NCI-H1436 (cell line): ENCODE measurements at regions not wholly inside any gene's neighbourhood (a gene's known extent, or its start where the extent isn't known, plus 50 kb on each side); places are given as distances from the start of the nearest gene placed in this dataset.

Experiments
- DNase-seq: peaks from one replicate; lab custom pipeline; 2025; lab: John Stamatoyannopoulos, UW

DNA sequence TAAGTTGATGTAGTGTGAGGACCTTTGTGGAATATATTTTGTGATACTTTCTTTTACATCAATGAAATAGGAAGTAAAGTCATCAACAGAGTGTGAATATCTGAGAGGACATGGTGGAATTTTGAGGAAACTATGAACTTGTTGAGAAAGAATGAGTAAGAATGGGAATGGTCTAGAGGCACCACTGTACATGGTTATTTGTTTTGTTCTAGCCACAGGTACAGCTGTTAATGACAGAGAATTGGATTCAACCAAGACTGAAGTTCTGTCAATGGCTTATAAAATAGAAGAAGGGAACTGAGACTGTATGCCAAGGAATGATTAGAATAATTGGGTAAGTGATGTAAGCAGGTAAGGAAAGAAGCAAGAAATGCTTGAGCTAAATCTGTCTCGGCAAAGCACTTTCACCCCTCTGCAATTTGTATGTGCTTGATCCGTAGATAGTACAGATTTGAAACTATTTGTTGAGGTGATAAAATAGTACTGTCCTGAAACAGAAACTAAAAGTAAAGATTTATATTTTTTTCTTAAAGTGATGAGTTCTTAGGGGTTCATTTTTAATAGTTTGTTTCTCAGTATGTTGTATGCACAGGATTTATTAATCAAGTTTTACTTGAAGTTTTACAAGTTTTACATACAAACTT is 468.8 kb upstream of the SMC2 start:
- no peak for DNase-seq

DNA sequence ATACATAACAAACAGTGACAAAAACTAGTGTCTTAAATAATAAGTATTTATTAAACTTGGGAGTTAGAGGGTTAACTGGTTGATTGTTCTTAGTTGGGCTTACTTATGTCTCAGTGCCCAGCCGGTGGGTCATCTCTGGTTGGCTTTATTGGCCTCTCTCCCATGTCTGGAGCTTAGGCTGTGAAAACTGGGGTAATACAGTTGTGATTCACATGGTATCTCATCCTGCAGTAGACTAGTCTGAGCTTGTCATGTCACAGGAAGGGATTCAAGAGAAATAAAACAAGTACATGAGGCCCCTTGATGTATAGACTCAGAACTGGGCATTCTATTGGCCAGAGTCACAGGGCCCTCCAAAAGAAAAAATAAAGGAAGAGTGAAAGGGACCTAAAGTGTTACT is 466.4 kb upstream of the SMC2 start:
- no peak for DNase-seq

GRCh38 chr9:103649086-103649485 is 445.0 kb upstream of the SMC2 start:
- DNase-seq, result no peak

GRCh38 chr9:103658156-103658555 is 436.0 kb upstream of the SMC2 start:
- no peak for DNase-seq

GRCh38 chr9:103660830-103661229 is 433.3 kb upstream of the SMC2 start:
- DNase-seq, result no peak

- DNase-seq, result peak; percentile 15
Observed at GRCh38 chr9:103661663-103662062, 432.4 kb upstream of the SMC2 start.

DNA sequence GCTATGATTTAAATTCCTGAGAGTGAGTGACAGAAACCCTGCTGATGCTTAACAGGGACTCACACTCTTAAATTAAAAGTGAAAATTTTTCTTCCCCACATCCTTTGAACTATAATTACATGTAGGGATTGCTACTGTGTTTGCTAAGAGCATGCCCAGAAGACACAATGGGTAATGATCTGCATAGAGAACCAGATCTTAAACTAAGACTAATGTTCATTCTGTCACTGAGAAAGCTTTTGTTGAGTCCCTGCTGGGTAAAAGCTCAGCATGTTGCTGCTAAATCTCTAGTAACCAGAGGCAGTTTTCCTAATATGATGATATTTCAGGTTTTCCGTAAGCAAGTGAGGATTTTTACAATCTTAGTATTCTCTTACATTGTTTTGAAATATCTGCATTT is 424.8 kb upstream of the SMC2 start:
- no peak for DNase-seq

DNA sequence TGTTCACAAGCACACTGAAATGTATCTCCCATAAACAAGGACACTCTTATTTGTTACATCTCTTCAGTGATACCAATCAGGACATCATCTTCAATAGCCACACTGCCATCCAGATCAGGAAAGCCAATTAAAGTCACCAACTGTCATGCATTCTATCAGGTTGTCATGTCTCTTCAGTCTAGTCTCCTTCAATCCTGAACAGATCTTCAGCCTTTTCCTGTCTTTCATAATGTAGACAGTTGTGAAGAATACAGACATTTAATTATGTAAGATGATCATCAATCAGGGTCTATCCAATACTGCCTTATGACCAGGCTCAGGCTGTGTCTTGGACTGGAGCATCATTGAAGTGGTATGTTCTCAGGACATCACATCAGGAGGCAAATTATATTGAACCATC is 419.8 kb upstream of the SMC2 start:
- DNase-seq, result no peak

DNA sequence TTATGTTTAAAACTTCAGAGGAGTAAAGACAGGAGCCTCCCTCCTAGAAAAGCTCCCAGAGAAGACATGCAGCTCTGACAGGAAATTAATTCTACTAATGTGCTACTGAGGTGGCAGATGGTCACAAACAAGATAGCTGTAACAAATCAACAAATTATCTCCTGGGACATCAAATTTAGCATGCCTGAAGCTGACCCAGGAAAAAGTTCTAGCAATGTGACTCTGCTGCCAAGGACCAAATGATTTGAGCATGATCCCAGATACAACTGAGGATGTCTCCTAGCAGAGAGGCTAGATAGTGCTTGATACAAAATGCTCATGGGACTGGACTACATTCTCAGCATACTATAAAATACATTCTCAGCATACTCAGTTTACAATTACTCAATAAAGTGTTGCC is 413.5 kb upstream of the SMC2 start:
- no peak for DNase-seq

DNA sequence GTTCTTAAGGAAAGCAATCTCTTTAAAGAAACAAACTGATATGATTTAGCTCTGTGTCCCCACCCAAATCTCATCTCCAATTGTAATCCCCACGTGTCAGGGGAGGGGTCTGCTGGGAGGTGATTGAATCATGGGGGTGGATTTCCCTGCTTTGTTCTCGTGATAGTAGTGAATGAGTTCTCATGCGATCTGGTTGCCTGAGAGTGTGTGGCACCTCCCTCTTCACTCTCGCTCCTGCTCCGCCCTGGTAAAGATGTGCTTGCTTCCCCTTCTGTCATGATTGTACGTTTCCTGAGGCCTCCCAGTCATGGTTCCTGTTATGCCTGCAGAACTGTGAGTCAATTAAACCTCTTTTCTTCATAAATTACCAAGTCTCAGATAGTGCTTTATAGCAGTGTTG is 412.7 kb upstream of the SMC2 start:
- DNase-seq, result no peak

GRCh38 chr9:103700195-103700962 is 393.7 kb upstream of the SMC2 start:
- no peak for DNase-seq

DNA sequence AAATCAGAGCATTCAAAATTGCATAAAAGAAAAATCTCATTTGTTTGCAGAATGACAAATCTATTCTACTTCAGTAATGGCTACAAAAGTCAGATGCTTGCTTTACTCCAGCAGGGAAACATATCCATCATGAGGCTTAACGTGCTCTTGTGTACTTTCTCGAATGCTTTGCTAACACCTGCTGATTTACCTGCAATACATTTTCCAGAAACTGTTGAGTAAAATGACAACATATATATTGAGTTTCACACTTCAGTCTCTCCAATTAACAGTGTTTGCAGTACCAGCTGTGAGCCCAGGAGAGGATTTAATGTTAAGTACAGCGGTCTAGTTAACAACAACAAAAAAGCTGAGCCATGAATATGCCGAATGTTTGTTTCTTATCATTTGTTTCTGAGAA is 391.5 kb upstream of the SMC2 start:
- peak; percentile 72 for DNase-seq

GRCh38 chr9:103707181-103707580 is 386.9 kb upstream of the SMC2 start:
- no peak for DNase-seq

- no peak for DNase-seq
Observed at GRCh38 chr9:103709366-103709765, 384.7 kb upstream of the SMC2 start.

GRCh38 chr9:103713631-103714030 is 380.5 kb upstream of the SMC2 start:
- no peak for DNase-seq

DNA sequence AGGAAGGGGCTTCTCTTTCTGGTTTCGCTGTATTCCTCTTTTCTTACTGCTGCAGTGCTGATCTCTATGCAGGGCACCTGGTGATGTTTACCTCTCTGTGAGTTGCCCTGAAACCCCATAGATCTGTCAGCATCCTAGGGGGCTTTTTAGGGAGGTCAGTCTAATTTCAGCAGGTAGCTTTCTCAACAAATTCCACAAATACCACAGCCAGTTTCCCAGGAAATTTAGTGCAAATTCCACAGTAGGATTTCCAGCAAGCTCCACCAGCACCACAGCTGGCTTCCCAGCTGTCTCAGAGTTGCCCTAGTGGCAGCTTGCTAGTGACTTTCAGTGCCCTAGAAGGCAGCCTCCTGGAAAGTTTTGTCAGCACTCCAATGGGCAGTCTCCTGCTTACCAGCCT is 379.1 kb upstream of the SMC2 start:
- DNase-seq, result no peak

DNA sequence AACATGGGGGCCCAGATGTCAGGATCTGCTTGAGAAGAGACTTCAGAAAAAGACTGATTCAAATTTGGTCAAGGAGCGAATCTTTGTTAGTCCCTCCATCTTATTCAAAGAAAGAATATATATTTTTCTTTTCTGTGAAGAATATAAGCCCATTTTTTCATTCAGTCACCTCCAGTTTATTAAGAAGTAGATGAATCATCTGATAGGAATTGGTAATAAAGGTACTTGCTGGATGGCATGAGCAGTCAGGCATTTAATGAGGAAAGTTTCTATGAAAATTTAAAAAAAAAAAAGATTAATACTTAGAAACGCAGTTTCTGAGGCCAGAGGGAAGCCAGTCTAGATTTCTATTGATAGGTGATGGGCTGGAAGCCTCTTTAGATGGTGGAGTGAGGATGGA is 373.1 kb upstream of the SMC2 start:
- no peak for DNase-seq

- DNase-seq, result no peak
Observed at GRCh38 chr9:103730866-103731265, 363.2 kb upstream of the SMC2 start.

- DNase-seq, result no peak
Observed at GRCh38 chr9:103731541-103731940, 362.6 kb upstream of the SMC2 start.

DNA sequence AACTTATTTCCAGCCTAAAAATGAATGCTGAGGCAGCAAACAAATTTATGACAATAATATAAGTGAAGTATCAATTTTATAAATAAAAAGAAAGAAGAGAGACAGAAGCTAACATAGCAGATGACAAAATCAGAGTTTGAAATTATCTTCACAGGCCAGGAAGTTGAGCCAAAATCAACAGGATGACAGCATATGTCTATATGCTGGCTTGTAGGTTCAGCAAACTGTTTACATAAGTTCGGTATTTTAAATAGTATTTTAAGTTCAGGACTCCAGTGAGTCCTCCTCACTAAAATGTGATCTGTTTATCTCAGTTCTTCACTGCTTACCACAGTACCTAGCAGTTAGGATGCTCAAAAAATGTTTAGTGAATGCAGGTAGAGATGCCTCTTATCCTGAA is 359.6 kb upstream of the SMC2 start:
- no peak for DNase-seq

- DNase-seq, result no peak
Observed at GRCh38 chr9:103755441-103755840, 338.7 kb upstream of the SMC2 start.

DNA sequence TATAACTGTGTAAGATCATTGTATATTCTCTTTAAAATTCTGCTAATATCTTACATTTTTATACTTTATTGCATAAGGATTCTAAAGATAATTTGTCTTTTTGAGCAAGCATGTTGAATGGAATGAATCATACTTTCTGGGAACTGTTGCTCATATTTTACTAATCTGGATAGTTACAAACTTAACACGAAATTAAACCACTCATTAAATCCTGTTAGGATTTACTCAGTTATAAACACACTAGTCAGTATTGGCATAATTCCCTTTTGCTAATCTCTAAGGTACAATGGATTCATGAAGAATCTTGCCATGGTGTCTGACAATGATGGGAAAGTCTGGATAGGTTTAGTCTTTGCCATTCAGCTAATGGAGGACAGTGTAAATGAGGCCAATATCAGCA is 338.1 kb upstream of the SMC2 start:
- no peak for DNase-seq

DNA sequence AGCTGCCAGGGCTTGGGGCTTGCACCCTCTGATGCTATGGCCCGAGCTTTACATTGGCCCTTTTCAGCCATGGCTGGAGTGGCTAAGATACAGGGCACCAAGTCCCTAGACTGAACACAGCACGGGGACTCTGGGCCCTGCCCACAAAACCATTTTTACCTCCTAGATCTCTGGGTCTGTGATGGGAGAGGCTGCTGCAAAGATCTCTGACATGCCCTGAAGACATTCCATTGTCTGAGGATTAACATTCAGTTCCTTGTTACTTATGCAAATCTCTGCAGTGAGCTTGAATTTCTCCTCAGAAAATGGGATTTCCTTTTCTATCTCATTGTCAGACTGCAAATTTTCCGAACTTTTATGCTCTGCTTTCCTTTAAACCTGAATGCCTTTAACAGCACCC is 337.0 kb upstream of the SMC2 start:
- no peak for DNase-seq

- DNase-seq, result no peak
Observed at GRCh38 chr9:103761466-103761865, 332.6 kb upstream of the SMC2 start.
